ENCODE measurements at regions not wholly inside any gene's neighbourhood (a gene's known extent, or its start where the extent isn't known, plus 50 kb on each side); places are given as distances from the start of the nearest gene placed in this dataset.

DNA sequence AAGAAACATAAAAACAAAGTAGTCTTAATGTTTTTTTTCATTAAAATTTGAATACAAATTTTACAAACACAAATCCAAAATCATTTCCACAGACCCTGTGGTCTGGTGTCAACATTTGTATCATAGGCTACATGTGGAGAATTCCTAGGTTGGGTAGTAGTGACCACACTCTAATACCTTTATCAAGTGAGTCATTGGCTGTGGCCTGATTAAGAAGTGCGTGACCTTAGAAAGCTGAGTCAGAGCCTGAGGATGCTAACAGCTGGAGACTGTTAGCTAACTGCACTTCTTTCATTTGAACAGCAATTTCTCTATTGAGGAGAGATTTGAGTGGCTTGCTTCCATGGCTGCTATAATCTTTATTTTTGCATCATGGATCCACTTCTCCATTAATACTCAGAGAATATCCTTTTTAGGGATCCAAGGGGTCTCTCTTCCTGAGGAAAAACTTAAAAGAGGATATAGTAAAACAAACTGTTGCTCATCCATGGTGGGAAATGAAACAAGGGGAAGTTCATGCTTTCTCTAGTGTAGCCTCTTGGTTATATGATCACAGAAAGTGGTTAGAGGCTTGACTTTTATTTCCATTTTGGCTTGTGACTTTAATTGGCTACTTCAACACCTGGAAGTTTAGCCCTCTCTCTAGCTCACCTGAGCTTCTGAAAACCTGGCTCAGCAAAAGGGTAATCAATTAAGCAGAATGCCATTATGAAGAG lies 335.8 kb downstream of the PABPC4L start:
- TF ChIP-seq, protein P1, sequence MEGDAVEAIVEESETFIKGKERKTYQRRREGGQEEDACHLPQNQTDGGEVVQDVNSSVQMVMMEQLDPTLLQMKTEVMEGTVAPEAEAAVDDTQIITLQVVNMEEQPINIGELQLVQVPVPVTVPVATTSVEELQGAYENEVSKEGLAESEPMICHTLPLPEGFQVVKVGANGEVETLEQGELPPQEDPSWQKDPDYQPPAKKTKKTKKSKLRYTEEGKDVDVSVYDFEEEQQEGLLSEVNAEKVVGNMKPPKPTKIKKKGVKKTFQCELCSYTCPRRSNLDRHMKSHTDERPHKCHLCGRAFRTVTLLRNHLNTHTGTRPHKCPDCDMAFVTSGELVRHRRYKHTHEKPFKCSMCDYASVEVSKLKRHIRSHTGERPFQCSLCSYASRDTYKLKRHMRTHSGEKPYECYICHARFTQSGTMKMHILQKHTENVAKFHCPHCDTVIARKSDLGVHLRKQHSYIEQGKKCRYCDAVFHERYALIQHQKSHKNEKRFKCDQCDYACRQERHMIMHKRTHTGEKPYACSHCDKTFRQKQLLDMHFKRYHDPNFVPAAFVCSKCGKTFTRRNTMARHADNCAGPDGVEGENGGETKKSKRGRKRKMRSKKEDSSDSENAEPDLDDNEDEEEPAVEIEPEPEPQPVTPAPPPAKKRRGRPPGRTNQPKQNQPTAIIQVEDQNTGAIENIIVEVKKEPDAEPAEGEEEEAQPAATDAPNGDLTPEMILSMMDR (IDR thresholded peaks at IDR 0.05; ENCODE audit: low read depth, low read length): no peak
- no peaks in the 10 kb centered on the region for H3K27me3 ChIP-seq
- DNase-seq: no peak
- no peaks in the 10 kb centered on the region for H3K36me3 ChIP-seq
- no peaks in the 10 kb centered on the region for H3K4me1 ChIP-seq
- H3K4me3 ChIP-seq (ENCODE audit: low read depth, low read length): no peak overlapping the region
- no peaks in the 10 kb centered on the region for H3K9me3 ChIP-seq

DNA sequence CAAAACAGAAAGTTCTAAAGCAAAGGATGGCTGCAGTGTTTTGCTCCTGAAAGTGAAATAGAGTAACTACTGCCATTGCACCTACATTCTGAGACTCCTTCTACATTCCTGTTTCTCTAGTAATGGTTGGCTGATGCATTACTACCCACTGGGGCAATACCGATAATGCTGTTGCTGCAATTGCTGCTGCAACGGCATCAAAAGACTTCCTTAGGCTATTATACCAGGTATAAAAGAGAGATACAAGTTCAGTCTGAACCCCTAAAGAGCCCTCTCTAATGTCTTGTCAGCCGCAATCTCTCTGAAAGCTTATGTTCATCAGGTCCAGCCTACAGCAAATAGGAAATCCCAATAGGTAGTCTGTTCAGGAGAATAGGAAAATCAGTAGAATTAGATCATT lies 338.4 kb downstream of the PABPC4L start:
- DNase-seq: no peak

GRCh38 chr4:133856731-133857355 lies 344.7 kb downstream of the PABPC4L start:
- H3K9me3 ChIP-seq: no peaks in the 10 kb centered on the region
- H3K4me3 ChIP-seq (ENCODE audit: low read depth, low read length): no peak overlapping the region
- no peak for DNase-seq
- no peaks in the 10 kb centered on the region for H3K4me1 ChIP-seq
- no peaks in the 10 kb centered on the region for H3K36me3 ChIP-seq
- TF ChIP-seq, protein P1 (IDR thresholded peaks at IDR 0.05; ENCODE audit: low read depth, low read length): no peak
- H3K27me3 ChIP-seq: no peaks in the 10 kb centered on the region

More for the DNA sequence above, 338.4 kb downstream of the PABPC4L start:
- Histone ChIP-seq H3K27me3 (no peaks in the 10 kb centered on the region), H3K36me3 (no peaks in the 10 kb centered on the region), H3K9me3 (no peaks in the 10 kb centered on the region), H3K4me1 (no peaks in the 10 kb centered on the region), H3K4me3 (ENCODE audit: low read depth, low read length) (no peak overlapping the region)
- TF ChIP-seq, protein P1 (IDR thresholded peaks at IDR 0.05; ENCODE audit: low read depth, low read length): no peak

- H3K36me3 ChIP-seq: no peaks in the 10 kb centered on the region
- no peaks in the 10 kb centered on the region for H3K9me3 ChIP-seq
- H3K27me3 ChIP-seq: no peaks in the 10 kb centered on the region
- TF ChIP-seq, protein P1 (IDR thresholded peaks at IDR 0.05; ENCODE audit: low read depth, low read length): no peak
- DNase-seq: no peak
- no peak overlapping the region for H3K4me3 ChIP-seq (ENCODE audit: low read depth, low read length)
- H3K4me1 ChIP-seq: no peaks in the 10 kb centered on the region
Measured at GRCh38 chr4:133855001-133855400, 346.6 kb downstream of the PABPC4L start.

- H3K36me3 ChIP-seq: no peaks in the 10 kb centered on the region
- peaks cover 2% of the 10 kb centered on the region; the same call in 1 of the 2 replicates for H3K9me3 ChIP-seq
- TF ChIP-seq, protein P1 (IDR thresholded peaks at IDR 0.05; ENCODE audit: low read depth, low read length): peak; percentile 33
- H3K4me1 ChIP-seq: no peaks in the 10 kb centered on the region
- DNase-seq: no peak
- H3K4me3 ChIP-seq (ENCODE audit: low read depth, low read length): no peak overlapping the region
- H3K27me3 ChIP-seq: no peaks in the 10 kb centered on the region
Measured at GRCh38 chr4:133839326-133839725, 362.3 kb downstream of the PABPC4L start.

- TF ChIP-seq, protein P1 (IDR thresholded peaks at IDR 0.05; ENCODE audit: low read depth, low read length): no peak
- Histone ChIP-seq H3K36me3 (no peaks in the 10 kb centered on the region), H3K4me1 (no peaks in the 10 kb centered on the region), H3K27me3 (no peaks in the 10 kb centered on the region), H3K4me3 (ENCODE audit: low read depth, low read length) (no peak overlapping the region), H3K9me3 (no peaks in the 10 kb centered on the region)
- DNase-seq: no peak
Measured at GRCh38 chr4:133823177-133823576, 378.4 kb downstream of the PABPC4L start.

Data from BE2C (cell line).